ENCODE measurements at regions not wholly inside any gene's neighbourhood (a gene's known extent, or its start where the extent isn't known, plus 50 kb on each side); places are given as distances from the start of the nearest gene placed in this dataset.

DNA sequence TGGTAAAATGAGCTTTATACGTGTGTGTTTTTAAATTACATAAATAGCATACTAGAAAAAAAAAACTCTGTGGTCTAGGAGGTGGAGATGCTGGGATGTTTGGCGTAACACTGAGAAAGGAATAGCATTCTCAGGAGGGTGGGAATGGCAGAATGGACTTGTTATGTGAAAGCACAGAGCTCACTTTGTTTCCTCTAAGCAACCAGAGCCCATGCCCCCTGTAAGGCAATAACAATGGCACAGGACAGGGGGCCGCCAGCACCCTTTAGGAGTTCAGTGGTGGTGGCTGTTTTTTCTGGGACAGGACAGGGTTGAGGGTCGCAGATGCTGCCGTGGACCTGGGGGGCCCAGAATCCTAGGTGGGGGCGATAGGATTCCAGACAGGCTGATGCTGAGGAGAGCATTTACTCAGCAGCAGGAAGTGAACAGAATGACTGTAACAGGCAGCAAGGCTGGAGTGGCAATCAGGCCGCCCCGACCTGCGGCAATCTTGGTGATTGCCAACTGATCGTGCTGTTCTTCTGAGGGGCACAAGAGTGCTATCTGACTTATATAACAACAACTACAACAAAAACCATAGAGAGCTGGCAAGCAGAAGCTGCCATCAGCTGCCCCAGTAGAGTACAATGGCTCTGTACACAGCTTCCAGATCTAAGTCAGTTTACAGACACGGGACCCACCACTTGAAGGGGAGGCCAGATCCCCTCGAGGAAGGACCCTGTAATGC is 160.4 kb downstream of the UACA start:
- 69 to 85% (median 72%) methylated on average over 12 of the region's 12 CpGs for WGBS, 3 donors
- H3K4me1 ChIP-seq (ENCODE audit: insufficient read depth) = peaks cover 14% of the 10 kb centered on the region
- H3K9me3 ChIP-seq = no peaks in the 10 kb centered on the region
- DNase-seq = no peak
- no peak overlapping the region for H3K4me3 ChIP-seq
- H3K27me3 ChIP-seq = no peaks in the 10 kb centered on the region
- no peak overlapping the region for H3K27ac ChIP-seq
- TF ChIP-seq POLR2A (IDR thresholded peaks at IDR 0.05) (no peak), EP300 (IDR thresholded peaks at IDR 0.05) (no peak)
- TF ChIP-seq, protein P1, sequence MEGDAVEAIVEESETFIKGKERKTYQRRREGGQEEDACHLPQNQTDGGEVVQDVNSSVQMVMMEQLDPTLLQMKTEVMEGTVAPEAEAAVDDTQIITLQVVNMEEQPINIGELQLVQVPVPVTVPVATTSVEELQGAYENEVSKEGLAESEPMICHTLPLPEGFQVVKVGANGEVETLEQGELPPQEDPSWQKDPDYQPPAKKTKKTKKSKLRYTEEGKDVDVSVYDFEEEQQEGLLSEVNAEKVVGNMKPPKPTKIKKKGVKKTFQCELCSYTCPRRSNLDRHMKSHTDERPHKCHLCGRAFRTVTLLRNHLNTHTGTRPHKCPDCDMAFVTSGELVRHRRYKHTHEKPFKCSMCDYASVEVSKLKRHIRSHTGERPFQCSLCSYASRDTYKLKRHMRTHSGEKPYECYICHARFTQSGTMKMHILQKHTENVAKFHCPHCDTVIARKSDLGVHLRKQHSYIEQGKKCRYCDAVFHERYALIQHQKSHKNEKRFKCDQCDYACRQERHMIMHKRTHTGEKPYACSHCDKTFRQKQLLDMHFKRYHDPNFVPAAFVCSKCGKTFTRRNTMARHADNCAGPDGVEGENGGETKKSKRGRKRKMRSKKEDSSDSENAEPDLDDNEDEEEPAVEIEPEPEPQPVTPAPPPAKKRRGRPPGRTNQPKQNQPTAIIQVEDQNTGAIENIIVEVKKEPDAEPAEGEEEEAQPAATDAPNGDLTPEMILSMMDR (IDR thresholded peaks at IDR 0.05) = no peak
- no peaks in the 10 kb centered on the region for H3K36me3 ChIP-seq
- intact Hi-C loops (cut with DNase I) = no loop called here

DNA sequence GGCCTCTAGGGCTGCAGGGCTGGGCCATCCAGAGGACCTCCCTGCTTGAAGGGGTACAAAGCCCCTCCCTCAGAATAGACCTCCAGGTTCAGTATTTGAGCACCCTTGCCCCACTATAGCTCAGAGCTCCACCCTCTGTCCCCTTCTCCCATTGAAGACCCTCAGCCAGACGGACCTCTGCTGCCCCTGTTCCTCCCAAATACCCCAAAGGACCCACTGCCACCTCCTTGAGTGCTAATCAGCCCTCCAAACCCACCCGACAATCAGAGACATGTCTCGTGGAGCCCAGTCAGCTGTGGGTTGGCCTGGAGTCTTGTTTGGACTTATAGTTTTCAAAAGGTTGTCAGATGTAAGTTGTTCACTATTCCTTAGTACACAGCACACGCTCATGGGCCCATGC is 161.1 kb downstream of the UACA start:
- Histone ChIP-seq H3K36me3 (no peaks in the 10 kb centered on the region), H3K4me3 (no peak overlapping the region), H3K27me3 (no peaks in the 10 kb centered on the region), H3K9me3 (no peaks in the 10 kb centered on the region), H3K27ac (no peak overlapping the region), H3K4me1 (ENCODE audit: insufficient read depth) (peaks cover 12% of the 10 kb centered on the region)
- intact Hi-C loops (cut with DNase I) = no loop called here
- no peak for DNase-seq
- TF ChIP-seq EP300 (IDR thresholded peaks at IDR 0.05) (no peak), POLR2A (IDR thresholded peaks at IDR 0.05) (no peak)
- TF ChIP-seq, protein P1 (IDR thresholded peaks at IDR 0.05) = no peak
- WGBS, 3 donors = 75 to 88% (median 76%) methylated on average over 4 of the region's 4 CpGs

DNA sequence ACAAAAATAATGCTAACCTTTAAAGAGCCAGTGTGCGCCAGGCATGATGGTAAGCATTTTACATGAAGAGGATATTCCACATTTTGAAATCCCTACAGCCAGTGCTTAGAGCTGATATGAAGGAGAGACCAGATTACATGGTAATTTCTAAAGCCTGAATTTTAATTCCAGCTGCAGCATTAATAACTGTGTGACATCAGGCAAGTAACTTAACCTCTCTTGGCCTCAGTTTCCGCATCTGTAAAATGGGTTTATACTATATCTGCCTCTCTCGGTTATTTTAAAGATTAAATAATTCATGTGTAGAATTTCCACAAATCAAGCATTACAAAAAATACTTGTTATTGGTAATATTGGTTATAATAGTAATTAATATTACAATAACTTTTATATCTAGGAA is 165.4 kb downstream of the UACA start:
- Histone ChIP-seq H3K4me3 (no peak overlapping the region), H3K27ac (no peak overlapping the region), H3K27me3 (no peaks in the 10 kb centered on the region), H3K36me3 (no peaks in the 10 kb centered on the region), H3K9me3 (no peaks in the 10 kb centered on the region), H3K4me1 (ENCODE audit: insufficient read depth) (no peaks in the 10 kb centered on the region)
- intact Hi-C loops (cut with DNase I) = loop anchor here in 1 of 4 donors (10.0 kb wide), 1 partner anchor 57 kb away; no protein-coding TSS in a partner anchor
- TF ChIP-seq, protein P1 (IDR thresholded peaks at IDR 0.05) = no peak
- TF ChIP-seq EP300 (IDR thresholded peaks at IDR 0.05) (no peak), POLR2A (IDR thresholded peaks at IDR 0.05) (no peak)
- no peak for DNase-seq
- WGBS, 3 donors = 96 to 98% (median 97%) methylated on average over 3 of the region's 3 CpGs

DNA sequence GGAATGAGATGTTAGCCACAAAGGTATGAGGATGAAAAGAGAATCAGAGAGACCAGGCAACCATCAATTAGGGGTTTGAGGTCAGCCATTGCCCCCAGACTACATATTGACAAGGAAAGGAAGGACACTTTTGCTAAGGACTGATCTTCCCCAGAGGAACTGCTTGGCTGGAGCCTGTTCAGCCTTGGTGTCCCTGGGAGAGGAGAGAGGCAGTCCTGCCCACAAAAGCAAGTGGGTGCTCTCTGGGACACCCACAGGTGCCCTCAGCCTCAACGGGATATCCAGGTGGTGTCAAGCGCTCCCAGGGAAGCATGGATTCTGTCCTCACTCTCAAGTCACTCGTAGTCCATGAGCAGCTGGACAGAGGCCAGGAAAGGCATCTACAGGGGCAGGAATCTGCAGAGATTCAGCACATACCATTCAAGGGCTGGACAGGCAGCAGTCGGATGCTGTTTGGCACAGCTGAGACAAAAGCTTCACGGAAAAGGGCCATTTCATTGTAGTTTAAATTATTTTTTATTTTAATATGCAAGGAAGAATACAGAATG is 166.2 kb downstream of the UACA start:
- no peak overlapping the region for H3K4me3 ChIP-seq
- 77 to 80% (median 77%) methylated on average over 5 of the region's 5 CpGs for WGBS, 3 donors
- H3K36me3 ChIP-seq = no peaks in the 10 kb centered on the region
- H3K4me1 ChIP-seq (ENCODE audit: insufficient read depth) = no peaks in the 10 kb centered on the region
- TF ChIP-seq EP300 (IDR thresholded peaks at IDR 0.05) = no peak
- TF ChIP-seq, protein P1 (IDR thresholded peaks at IDR 0.05) = no peak
- TF ChIP-seq POLR2A (IDR thresholded peaks at IDR 0.05) = no peak
- no peaks in the 10 kb centered on the region for H3K9me3 ChIP-seq
- intact Hi-C loops (cut with DNase I) = loop anchor here in 1 of 4 donors (10.0 kb wide), 1 partner anchor 58 kb away; no protein-coding TSS in a partner anchor
- no peak overlapping the region for H3K27ac ChIP-seq
- no peaks in the 10 kb centered on the region for H3K27me3 ChIP-seq
- no peak for DNase-seq
